Panc1 (cell line): ENCODE measurements at regions not wholly inside any gene's neighbourhood (a gene's known extent, or its start where the extent isn't known, plus 50 kb on each side); places are given as distances from the start of the nearest gene placed in this dataset.

Source experiments
- POLR2AphosphoS5 ChIP-seq: IDR thresholded peaks from 2 replicates; pipeline ENCODE4 v1.6.1; 2012; ENCODE audit warnings: mild to moderate bottlenecking, low read depth, low read length, moderate library complexity
- SIN3A ChIP-seq: IDR thresholded peaks from 2 replicates; pipeline ENCODE4 v1.6.1; 2012; ENCODE audit warnings: low read depth, mild to moderate bottlenecking, low read length, moderate library complexity, borderline replicate concordance; ENCODE audit not compliant: insufficient read depth
- TCF7L2 ChIP-seq: IDR thresholded peaks from 2 replicates; pipeline ENCODE4 v1.6.1; 2011; ENCODE audit warnings: mild to moderate bottlenecking, low read depth, low read length, inconsistent platforms
- TF ChIP-seq, protein P1 (sequence below): fragments of 450-650 bp; IDR thresholded peaks from 2 replicates; pipeline ENCODE4 v1.5.1; 2017; ENCODE audit warnings: mild to moderate bottlenecking
- TF ChIP-seq, protein P2 (sequence below), 2 experiments: IDR thresholded peaks; 2 replicates each; pipeline ENCODE4 v1.6.1; 2011 to 2012; ENCODE audit warnings: low read depth in 2 of 2, control low read depth in 1 of 2, low read length in 1 of 2, mild to moderate bottlenecking in 1 of 2, moderate library complexity in 1 of 2; ENCODE audit not compliant: insufficient read depth in 1 of 2

DNA sequence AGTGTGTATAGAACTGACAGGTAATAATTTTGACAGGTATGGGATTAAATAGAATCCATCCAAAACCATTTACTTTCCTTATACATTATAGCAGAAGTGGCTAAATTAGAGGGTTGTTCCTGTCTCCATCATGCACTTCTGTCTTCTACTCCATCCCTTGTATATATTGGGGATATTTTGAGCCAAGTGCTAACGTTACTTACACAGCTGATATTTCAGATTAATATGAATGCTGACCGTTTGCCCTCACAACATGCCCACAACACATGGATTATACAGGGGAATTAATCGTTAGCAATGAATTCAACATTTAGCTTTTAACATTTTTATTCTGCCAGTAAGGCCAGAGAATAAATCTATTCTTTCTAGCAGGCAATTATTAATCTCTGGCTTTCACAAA is 1125.0 kb upstream of the FAM98A start:
- TF ChIP-seq, protein P1, sequence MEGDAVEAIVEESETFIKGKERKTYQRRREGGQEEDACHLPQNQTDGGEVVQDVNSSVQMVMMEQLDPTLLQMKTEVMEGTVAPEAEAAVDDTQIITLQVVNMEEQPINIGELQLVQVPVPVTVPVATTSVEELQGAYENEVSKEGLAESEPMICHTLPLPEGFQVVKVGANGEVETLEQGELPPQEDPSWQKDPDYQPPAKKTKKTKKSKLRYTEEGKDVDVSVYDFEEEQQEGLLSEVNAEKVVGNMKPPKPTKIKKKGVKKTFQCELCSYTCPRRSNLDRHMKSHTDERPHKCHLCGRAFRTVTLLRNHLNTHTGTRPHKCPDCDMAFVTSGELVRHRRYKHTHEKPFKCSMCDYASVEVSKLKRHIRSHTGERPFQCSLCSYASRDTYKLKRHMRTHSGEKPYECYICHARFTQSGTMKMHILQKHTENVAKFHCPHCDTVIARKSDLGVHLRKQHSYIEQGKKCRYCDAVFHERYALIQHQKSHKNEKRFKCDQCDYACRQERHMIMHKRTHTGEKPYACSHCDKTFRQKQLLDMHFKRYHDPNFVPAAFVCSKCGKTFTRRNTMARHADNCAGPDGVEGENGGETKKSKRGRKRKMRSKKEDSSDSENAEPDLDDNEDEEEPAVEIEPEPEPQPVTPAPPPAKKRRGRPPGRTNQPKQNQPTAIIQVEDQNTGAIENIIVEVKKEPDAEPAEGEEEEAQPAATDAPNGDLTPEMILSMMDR: no peak
- TF ChIP-seq POLR2AphosphoS5 (no peak), TCF7L2 (no peak), SIN3A (no peak)
- TF ChIP-seq, protein P2, sequence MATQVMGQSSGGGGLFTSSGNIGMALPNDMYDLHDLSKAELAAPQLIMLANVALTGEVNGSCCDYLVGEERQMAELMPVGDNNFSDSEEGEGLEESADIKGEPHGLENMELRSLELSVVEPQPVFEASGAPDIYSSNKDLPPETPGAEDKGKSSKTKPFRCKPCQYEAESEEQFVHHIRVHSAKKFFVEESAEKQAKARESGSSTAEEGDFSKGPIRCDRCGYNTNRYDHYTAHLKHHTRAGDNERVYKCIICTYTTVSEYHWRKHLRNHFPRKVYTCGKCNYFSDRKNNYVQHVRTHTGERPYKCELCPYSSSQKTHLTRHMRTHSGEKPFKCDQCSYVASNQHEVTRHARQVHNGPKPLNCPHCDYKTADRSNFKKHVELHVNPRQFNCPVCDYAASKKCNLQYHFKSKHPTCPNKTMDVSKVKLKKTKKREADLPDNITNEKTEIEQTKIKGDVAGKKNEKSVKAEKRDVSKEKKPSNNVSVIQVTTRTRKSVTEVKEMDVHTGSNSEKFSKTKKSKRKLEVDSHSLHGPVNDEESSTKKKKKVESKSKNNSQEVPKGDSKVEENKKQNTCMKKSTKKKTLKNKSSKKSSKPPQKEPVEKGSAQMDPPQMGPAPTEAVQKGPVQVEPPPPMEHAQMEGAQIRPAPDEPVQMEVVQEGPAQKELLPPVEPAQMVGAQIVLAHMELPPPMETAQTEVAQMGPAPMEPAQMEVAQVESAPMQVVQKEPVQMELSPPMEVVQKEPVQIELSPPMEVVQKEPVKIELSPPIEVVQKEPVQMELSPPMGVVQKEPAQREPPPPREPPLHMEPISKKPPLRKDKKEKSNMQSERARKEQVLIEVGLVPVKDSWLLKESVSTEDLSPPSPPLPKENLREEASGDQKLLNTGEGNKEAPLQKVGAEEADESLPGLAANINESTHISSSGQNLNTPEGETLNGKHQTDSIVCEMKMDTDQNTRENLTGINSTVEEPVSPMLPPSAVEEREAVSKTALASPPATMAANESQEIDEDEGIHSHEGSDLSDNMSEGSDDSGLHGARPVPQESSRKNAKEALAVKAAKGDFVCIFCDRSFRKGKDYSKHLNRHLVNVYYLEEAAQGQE (IDR thresholded peaks at IDR 0.05; ENCODE audit: insufficient read depth in 1 of 2, low read depth in 2 of 2, low read length in 1 of 2): no peak
